SK-N-SH (cell line): ENCODE measurements at regions not wholly inside any gene's neighbourhood (a gene's known extent, or its start where the extent isn't known, plus 50 kb on each side); places are given as distances from the start of the nearest gene placed in this dataset.

Source experiments
- CTCF ChIA-PET: fragments of 300-600, 350-600 bp; formaldehyde crosslinking; extraction: SDS; loops from one replicate; lab custom pipeline; 2021; lab: Yijun Ruan, JAX
- POLR2A ChIA-PET: fragments of 350-600 bp; sonication (Branson Sonifier 250); formaldehyde crosslinking; extraction: SDS; loops from one replicate; lab custom pipeline; 2020; ENCODE audit warnings: antibody characterized with exemption, inconsistent platforms; lab: Yijun Ruan, JAX
- DNase-seq: peaks from one replicate; pipeline ENCODE4 v3.0.0; 2012
- H2AFZ ChIP-seq: fragments of 200-600 bp; sonication (generic); 2 replicates; pipeline ENCODE4 v1.8.1; 2016; ENCODE audit warnings: antibody characterized with exemption, mild to moderate bottlenecking, low read depth
- H3F3A ChIP-seq: fragments of 200-600 bp; sonication (generic); replicated peaks from 2 replicates; pipeline ENCODE3; 2016; ENCODE audit warnings: antibody characterized with exemption, mild to moderate bottlenecking; ENCODE audit not compliant: insufficient read depth
- H3K27ac ChIP-seq, 2 experiments: fragments of 200-500 bp in 1 of 2; fragments of 200-600 bp in 1 of 2; sonication (Bioruptor generic) in 1 of 2; sonication (generic), shearing (Covaris generic) in 1 of 2; 2 replicates each; pipeline versions ENCODE4 v1.5.1 to v1.6.1; 2014 to 2016; ENCODE audit warnings: low read depth in 2 of 2, inconsistent platforms in 1 of 2, low read length in 1 of 2, mild to moderate bottlenecking in 1 of 2, mixed read lengths in 1 of 2
- H3K27me3 ChIP-seq: fragments of 200-600 bp; sonication (generic), shearing (Covaris generic); 2 replicates; pipeline ENCODE4 v1.6.1; 2016; ENCODE audit warnings: mixed run types; ENCODE audit not compliant: insufficient read depth
- H3K36me3 ChIP-seq, 2 experiments: fragments of 200-500 bp in 1 of 2; fragments of 200-600 bp in 1 of 2; sonication (Bioruptor generic) in 1 of 2; sonication (generic) in 1 of 2; replicated peaks in 1 of 2; 2 replicates each; pipeline versions ENCODE3 to v1.5.1; 2014 to 2016; ENCODE audit warnings: low read length in 1 of 2, mild to moderate bottlenecking in 1 of 2; ENCODE audit not compliant: insufficient read depth in 2 of 2, control insufficient read depth in 1 of 2
- H3K4me1 ChIP-seq, 2 experiments: fragments of 200-500 bp in 1 of 2; fragments of 200-600 bp in 1 of 2; sonication (Bioruptor generic) in 1 of 2; sonication (generic), shearing (Covaris generic) in 1 of 2; 2 replicates each; pipeline versions ENCODE4 v1.5.1 to v1.6.1; 2014 to 2016; ENCODE audit warnings: low read depth in 1 of 2, low read length in 1 of 2, mixed run types in 1 of 2; ENCODE audit not compliant: insufficient read depth in 2 of 2, control insufficient read depth in 1 of 2
- H3K4me2 ChIP-seq: fragments of 200-600 bp; sonication (generic), shearing (Covaris generic); 2 replicates; pipeline ENCODE4 v1.6.1; 2017; ENCODE audit warnings: mixed run types
- H3K4me3 ChIP-seq, 2 experiments: fragments of 200-500 bp in 1 of 2; fragments of 200-600 bp in 1 of 2; sonication (Bioruptor generic) in 1 of 2; sonication (generic), shearing (Covaris generic) in 1 of 2; 2 replicates each; pipeline versions ENCODE4 v1.5.1 to v1.8.1; 2014 to 2016; ENCODE audit warnings: low read depth in 2 of 2, inconsistent platforms in 1 of 2, low read length in 1 of 2, mild to moderate bottlenecking in 1 of 2, mixed read lengths in 1 of 2, moderate library complexity in 1 of 2
- H3K79me2 ChIP-seq: fragments of 200-600 bp; sonication (generic); 2 replicates; pipeline ENCODE4 v1.8.1; 2017; ENCODE audit warnings: mild to moderate bottlenecking; ENCODE audit not compliant: insufficient read depth
- H3K9ac ChIP-seq: fragments of 200-600 bp; sonication (generic); 2 replicates; pipeline ENCODE4 v1.6.1; 2017; ENCODE audit warnings: mixed run types
- H3K9me2 ChIP-seq: fragments of 200-600 bp; sonication (generic); 2 replicates; pipeline ENCODE4 v1.6.1; 2017; ENCODE audit warnings: mixed run types
- H3K9me3 ChIP-seq: fragments of 200-600 bp; sonication (generic); 2 replicates; pipeline ENCODE4 v1.6.1; 2017; ENCODE audit warnings: mixed run types, mild to moderate bottlenecking, moderate library complexity
- H4K20me1 ChIP-seq: fragments of 200-600 bp; sonication (generic); 2 replicates; pipeline ENCODE4 v1.6.1; 2017; ENCODE audit warnings: mild to moderate bottlenecking, mixed run types; ENCODE audit not compliant: insufficient read depth
- EZH2phosphoT487 ChIP-seq: fragments of 200-600 bp; sonication (generic); IDR thresholded peaks from 2 replicates; pipeline ENCODE4 v1.6.1; 2017; ENCODE audit warnings: low read depth, mixed run types, mild to moderate bottlenecking, antibody characterized with exemption, moderate library complexity, borderline replicate concordance
- FOSL2 ChIP-seq: IDR thresholded peaks from 2 replicates; pipeline ENCODE4 v1.4.0; 2012; ENCODE audit warnings: low read depth, mild to moderate bottlenecking, moderate library complexity, borderline replicate concordance
- FOXJ3 ChIP-seq: sonication (generic); formaldehyde crosslinking; IDR thresholded peaks from 2 replicates; pipeline ENCODE4 v1.5.1; 2020; ENCODE audit warnings: mild to moderate bottlenecking, missing genetic modification reagents
- GABPA ChIP-seq: IDR thresholded peaks from 2 replicates; pipeline ENCODE4 v1.4.0; 2012; ENCODE audit warnings: low read depth, mild to moderate bottlenecking
- JUND ChIP-seq: IDR thresholded peaks from 2 replicates; pipeline ENCODE4 v1.4.0; 2012
- MEF2A ChIP-seq: IDR thresholded peaks from 2 replicates; pipeline ENCODE4 v1.4.0; 2012; ENCODE audit warnings: low read depth, borderline replicate concordance
- MXI1 ChIP-seq: IDR thresholded peaks from 2 replicates; pipeline ENCODE4 v1.6.1; 2012; ENCODE audit warnings: mild to moderate bottlenecking, low read depth, low read length, improper control_type of control experiment
- NRF1 ChIP-seq: IDR thresholded peaks from 2 replicates; pipeline ENCODE4 v1.6.1; 2012; ENCODE audit warnings: low read depth, mild to moderate bottlenecking, low read length
- POLR2AphosphoS5 ChIP-seq: IDR thresholded peaks from 2 replicates; pipeline ENCODE4 v1.6.1; 2012; ENCODE audit warnings: low read depth, low read length
- RCOR1 ChIP-seq: fragments of 150-350 bp; IDR thresholded peaks from 2 replicates; pipeline ENCODE4 v1.6.1; 2017; ENCODE audit warnings: antibody characterized with exemption, low read length
- RFX5 ChIP-seq: IDR thresholded peaks from 2 replicates; pipeline ENCODE4 v1.6.1; 2012; ENCODE audit warnings: mild to moderate bottlenecking, improper control_type of control experiment, low read length
- RXRA ChIP-seq: IDR thresholded peaks from 2 replicates; pipeline ENCODE4 v1.4.0; 2012; ENCODE audit warnings: low read depth, mild to moderate bottlenecking, borderline replicate concordance
- TAF1 ChIP-seq: IDR thresholded peaks from 2 replicates; pipeline ENCODE4 v1.6.1; 2012; ENCODE audit warnings: low read depth, mild to moderate bottlenecking, low read length, moderate library complexity, borderline replicate concordance
- TCF12 ChIP-seq: IDR thresholded peaks from 2 replicates; pipeline ENCODE4 v1.4.0; 2012
- TEAD4 ChIP-seq: IDR thresholded peaks from 2 replicates; pipeline ENCODE4 v1.4.0; 2012; ENCODE audit warnings: mild to moderate bottlenecking, borderline replicate concordance; ENCODE audit not compliant: insufficient read depth
- YY1 ChIP-seq: IDR thresholded peaks from 2 replicates; pipeline ENCODE4 v1.4.0; 2012; ENCODE audit warnings: low read depth, mild to moderate bottlenecking
- WGBS: methylation state at CpG from one replicate; pipeline ENCODE4 v1.1.6; 2017; ENCODE audit warnings: low lambda C conversion rate; 5-methylcytosine and 5-hydroxymethylcytosine counted together
- TF ChIP-seq, protein P1 (sequence below): fragments of 150-350 bp; IDR thresholded peaks from 2 replicates; pipeline ENCODE4 v1.6.1; 2016; ENCODE audit warnings: mild to moderate bottlenecking, low read depth, low read length
- TF ChIP-seq, protein P2 (sequence below): IDR thresholded peaks from 2 replicates; pipeline ENCODE4 v1.4.0; 2012; ENCODE audit warnings: low read depth
- TF ChIP-seq, protein P3 (sequence below): IDR thresholded peaks from 2 replicates; pipeline ENCODE4 v1.4.0; 2012; ENCODE audit warnings: low read depth, borderline replicate concordance
- TF ChIP-seq, protein P4 (sequence below): IDR thresholded peaks from 2 replicates; pipeline ENCODE4 v1.6.1; 2012; ENCODE audit warnings: mild to moderate bottlenecking, low read depth, low read length, moderate library complexity
- TF ChIP-seq, protein P5 (sequence below): fragments of 200-600 bp; sonication (generic); IDR thresholded peaks from 2 replicates; pipeline ENCODE4 v1.6.1; 2017; ENCODE audit warnings: antibody characterized with exemption, mild to moderate bottlenecking, moderate library complexity

DNA sequence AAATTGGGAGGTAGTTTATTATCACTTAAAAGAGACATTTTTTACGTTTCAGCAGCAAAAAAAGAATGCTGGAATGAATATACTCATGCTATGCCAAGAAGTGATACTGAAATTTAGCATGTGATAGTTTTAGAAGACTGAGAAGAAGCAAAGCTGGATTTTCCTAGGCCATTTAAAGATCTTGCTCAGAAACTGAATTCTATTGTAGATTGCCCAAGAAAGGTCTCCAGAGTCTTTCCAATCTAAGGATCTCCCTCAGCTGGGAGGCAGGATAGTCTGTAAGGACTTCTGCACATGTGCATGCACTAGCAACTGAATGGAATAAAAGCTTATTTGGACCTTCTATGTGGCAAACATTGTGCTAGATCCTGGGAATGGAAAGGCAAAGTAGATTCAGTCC, 334.5 kb downstream of the DTWD2 start:
- H3K27ac ChIP-seq: no peak overlapping the region
- no peaks in the 10 kb centered on the region for H3K79me2 ChIP-seq
- no peaks in the 10 kb centered on the region for H3K36me3 ChIP-seq
- H3K9ac ChIP-seq: no peak overlapping the region
- H3F3A ChIP-seq: no peaks in the 10 kb centered on the region
- no peaks in the 10 kb centered on the region for H3K9me3 ChIP-seq
- no peak overlapping the region for H2AFZ ChIP-seq
- TF ChIP-seq TEAD4: no peak
- no peak for TF ChIP-seq TCF12
- no peak for TF ChIP-seq EZH2phosphoT487
- no peak for TF ChIP-seq MXI1
- TF ChIP-seq RCOR1: no peak
- TF ChIP-seq GABPA: no peak
- TF ChIP-seq, protein P1, sequence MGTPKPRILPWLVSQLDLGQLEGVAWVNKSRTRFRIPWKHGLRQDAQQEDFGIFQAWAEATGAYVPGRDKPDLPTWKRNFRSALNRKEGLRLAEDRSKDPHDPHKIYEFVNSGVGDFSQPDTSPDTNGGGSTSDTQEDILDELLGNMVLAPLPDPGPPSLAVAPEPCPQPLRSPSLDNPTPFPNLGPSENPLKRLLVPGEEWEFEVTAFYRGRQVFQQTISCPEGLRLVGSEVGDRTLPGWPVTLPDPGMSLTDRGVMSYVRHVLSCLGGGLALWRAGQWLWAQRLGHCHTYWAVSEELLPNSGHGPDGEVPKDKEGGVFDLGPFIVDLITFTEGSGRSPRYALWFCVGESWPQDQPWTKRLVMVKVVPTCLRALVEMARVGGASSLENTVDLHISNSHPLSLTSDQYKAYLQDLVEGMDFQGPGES: no peak
- TF ChIP-seq POLR2AphosphoS5: no peak
- no peak for TF ChIP-seq NRF1
- TF ChIP-seq RXRA: no peak
- TF ChIP-seq RFX5: no peak
- TF ChIP-seq JUND: no peak
- TF ChIP-seq, protein P2, sequence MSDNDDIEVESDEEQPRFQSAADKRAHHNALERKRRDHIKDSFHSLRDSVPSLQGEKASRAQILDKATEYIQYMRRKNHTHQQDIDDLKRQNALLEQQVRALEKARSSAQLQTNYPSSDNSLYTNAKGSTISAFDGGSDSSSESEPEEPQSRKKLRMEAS: no peak
- no peak for TF ChIP-seq FOSL2
- H3K4me2 ChIP-seq: no peak overlapping the region
- no peaks in the 10 kb centered on the region for H3K27me3 ChIP-seq
- DNase-seq: no peak
- H4K20me1 ChIP-seq: no peaks in the 10 kb centered on the region
- H3K4me1 ChIP-seq: no peaks in the 10 kb centered on the region
- H3K4me3 ChIP-seq: no peak overlapping the region
- ChIA-PET CTCF (interaction anchor here (0.7 kb wide), 1 partner anchor 138 kb away, joined by 3 read pairs; no protein-coding TSS in a partner anchor), POLR2A (no interaction called here)
- no peaks in the 10 kb centered on the region for H3K9me2 ChIP-seq
- WGBS: 3% methylated on average over 1 of the region's 1 CpG

DNA sequence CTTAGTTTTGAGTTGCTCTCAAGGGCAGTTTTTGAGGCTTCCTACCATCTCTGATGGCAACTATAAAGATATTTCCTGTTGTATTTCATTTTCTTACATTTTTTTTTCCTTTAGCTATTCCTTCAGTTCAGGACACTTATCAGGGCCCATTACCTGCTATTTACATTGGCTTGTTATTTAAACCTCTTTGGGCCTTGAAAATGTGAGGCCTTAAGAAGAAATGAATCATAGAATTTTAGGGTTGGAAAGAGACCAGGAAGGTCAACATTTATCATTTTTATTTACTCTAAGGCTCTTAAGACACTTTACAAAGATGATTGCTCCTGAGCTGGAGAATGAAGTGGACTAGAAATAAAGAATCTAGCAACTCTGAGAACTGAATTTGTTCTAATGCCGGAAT, 335.2 kb downstream of the DTWD2 start:
- H3K4me2 ChIP-seq: no peak overlapping the region
- WGBS: 46% methylated on average over 1 of the region's 1 CpG
- no peaks in the 10 kb centered on the region for H3F3A ChIP-seq
- H3K36me3 ChIP-seq: no peaks in the 10 kb centered on the region
- H3K27ac ChIP-seq: no peak overlapping the region
- H3K9me3 ChIP-seq: no peaks in the 10 kb centered on the region
- H4K20me1 ChIP-seq: no peaks in the 10 kb centered on the region
- ChIA-PET POLR2A (no interaction called here), CTCF (no interaction called here)
- H3K4me1 ChIP-seq: no peaks in the 10 kb centered on the region
- DNase-seq: no peak
- no peaks in the 10 kb centered on the region for H3K9me2 ChIP-seq
- H2AFZ ChIP-seq: no peak overlapping the region
- no peaks in the 10 kb centered on the region for H3K27me3 ChIP-seq
- no peaks in the 10 kb centered on the region for H3K79me2 ChIP-seq
- H3K9ac ChIP-seq: no peak overlapping the region
- no peak overlapping the region for H3K4me3 ChIP-seq
- TF ChIP-seq, protein P3, sequence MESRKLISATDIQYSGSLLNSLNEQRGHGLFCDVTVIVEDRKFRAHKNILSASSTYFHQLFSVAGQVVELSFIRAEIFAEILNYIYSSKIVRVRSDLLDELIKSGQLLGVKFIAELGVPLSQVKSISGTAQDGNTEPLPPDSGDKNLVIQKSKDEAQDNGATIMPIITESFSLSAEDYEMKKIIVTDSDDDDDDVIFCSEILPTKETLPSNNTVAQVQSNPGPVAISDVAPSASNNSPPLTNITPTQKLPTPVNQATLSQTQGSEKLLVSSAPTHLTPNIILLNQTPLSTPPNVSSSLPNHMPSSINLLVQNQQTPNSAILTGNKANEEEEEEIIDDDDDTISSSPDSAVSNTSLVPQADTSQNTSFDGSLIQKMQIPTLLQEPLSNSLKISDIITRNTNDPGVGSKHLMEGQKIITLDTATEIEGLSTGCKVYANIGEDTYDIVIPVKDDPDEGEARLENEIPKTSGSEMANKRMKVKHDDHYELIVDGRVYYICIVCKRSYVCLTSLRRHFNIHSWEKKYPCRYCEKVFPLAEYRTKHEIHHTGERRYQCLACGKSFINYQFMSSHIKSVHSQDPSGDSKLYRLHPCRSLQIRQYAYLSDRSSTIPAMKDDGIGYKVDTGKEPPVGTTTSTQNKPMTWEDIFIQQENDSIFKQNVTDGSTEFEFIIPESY: no peak
- TF ChIP-seq MEF2A (no peak), FOXJ3 (no peak), RXRA (no peak), JUND (no peak), YY1 (no peak), TAF1 (no peak), TCF12 (no peak), EZH2phosphoT487 (no peak)
- TF ChIP-seq, protein P4, sequence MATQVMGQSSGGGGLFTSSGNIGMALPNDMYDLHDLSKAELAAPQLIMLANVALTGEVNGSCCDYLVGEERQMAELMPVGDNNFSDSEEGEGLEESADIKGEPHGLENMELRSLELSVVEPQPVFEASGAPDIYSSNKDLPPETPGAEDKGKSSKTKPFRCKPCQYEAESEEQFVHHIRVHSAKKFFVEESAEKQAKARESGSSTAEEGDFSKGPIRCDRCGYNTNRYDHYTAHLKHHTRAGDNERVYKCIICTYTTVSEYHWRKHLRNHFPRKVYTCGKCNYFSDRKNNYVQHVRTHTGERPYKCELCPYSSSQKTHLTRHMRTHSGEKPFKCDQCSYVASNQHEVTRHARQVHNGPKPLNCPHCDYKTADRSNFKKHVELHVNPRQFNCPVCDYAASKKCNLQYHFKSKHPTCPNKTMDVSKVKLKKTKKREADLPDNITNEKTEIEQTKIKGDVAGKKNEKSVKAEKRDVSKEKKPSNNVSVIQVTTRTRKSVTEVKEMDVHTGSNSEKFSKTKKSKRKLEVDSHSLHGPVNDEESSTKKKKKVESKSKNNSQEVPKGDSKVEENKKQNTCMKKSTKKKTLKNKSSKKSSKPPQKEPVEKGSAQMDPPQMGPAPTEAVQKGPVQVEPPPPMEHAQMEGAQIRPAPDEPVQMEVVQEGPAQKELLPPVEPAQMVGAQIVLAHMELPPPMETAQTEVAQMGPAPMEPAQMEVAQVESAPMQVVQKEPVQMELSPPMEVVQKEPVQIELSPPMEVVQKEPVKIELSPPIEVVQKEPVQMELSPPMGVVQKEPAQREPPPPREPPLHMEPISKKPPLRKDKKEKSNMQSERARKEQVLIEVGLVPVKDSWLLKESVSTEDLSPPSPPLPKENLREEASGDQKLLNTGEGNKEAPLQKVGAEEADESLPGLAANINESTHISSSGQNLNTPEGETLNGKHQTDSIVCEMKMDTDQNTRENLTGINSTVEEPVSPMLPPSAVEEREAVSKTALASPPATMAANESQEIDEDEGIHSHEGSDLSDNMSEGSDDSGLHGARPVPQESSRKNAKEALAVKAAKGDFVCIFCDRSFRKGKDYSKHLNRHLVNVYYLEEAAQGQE: no peak
- TF ChIP-seq, protein P5, sequence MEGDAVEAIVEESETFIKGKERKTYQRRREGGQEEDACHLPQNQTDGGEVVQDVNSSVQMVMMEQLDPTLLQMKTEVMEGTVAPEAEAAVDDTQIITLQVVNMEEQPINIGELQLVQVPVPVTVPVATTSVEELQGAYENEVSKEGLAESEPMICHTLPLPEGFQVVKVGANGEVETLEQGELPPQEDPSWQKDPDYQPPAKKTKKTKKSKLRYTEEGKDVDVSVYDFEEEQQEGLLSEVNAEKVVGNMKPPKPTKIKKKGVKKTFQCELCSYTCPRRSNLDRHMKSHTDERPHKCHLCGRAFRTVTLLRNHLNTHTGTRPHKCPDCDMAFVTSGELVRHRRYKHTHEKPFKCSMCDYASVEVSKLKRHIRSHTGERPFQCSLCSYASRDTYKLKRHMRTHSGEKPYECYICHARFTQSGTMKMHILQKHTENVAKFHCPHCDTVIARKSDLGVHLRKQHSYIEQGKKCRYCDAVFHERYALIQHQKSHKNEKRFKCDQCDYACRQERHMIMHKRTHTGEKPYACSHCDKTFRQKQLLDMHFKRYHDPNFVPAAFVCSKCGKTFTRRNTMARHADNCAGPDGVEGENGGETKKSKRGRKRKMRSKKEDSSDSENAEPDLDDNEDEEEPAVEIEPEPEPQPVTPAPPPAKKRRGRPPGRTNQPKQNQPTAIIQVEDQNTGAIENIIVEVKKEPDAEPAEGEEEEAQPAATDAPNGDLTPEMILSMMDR: no peak
